PFSK-1 (cell line): ENCODE measurements at regions not wholly inside any gene's neighbourhood (a gene's known extent, or its start where the extent isn't known, plus 50 kb on each side); places are given as distances from the start of the nearest gene placed in this dataset.

Source experiments
- FOXP2 ChIP-seq: optimal IDR thresholded peaks from 2 replicates; pipeline ENCODE3; 2011; ENCODE audit warnings: borderline replicate concordance, control low read depth, inconsistent platforms; ENCODE audit not compliant: insufficient read depth; ENCODE audit errors: extremely low read length, extremely low read depth
- POLR2AphosphoS5 ChIP-seq: IDR thresholded peaks from 2 replicates; pipeline ENCODE4 v1.6.1; 2012; ENCODE audit warnings: low read depth, mild to moderate bottlenecking, control low read depth, low read length, moderate library complexity
- REST ChIP-seq, 2 experiments: IDR thresholded peaks; 2 replicates each; pipeline versions ENCODE4 v1.6.1 to v1.8.0; 2011 to 2012; ENCODE audit warnings: low read depth in 2 of 2, low read length in 2 of 2, control low read depth in 1 of 2, inconsistent platforms in 1 of 2, mild to moderate bottlenecking in 1 of 2, moderate library complexity in 1 of 2; ENCODE audit not compliant: insufficient read depth in 1 of 2
- SIN3A ChIP-seq: IDR thresholded peaks from 2 replicates; pipeline ENCODE4 v1.6.1; 2012; ENCODE audit warnings: mild to moderate bottlenecking, low read length, moderate library complexity, borderline replicate concordance; ENCODE audit not compliant: insufficient read depth
- TAF1 ChIP-seq: IDR thresholded peaks from 2 replicates; pipeline ENCODE4 v1.6.1; 2012; ENCODE audit warnings: low read length, control low read depth, borderline replicate concordance; ENCODE audit not compliant: insufficient read depth

GRCh38 chr2:65786007-65786717 lies 353.8 kb upstream of the SPRED2 start:
- no peak for TF ChIP-seq SIN3A
- TF ChIP-seq REST (IDR thresholded peaks at IDR 0.05; ENCODE audit: insufficient read depth in 1 of 2, low read depth in 2 of 2, low read length in 2 of 2): no peak
- no peak for TF ChIP-seq FOXP2
- no peak for TF ChIP-seq TAF1
- no peak for TF ChIP-seq POLR2AphosphoS5

DNA sequence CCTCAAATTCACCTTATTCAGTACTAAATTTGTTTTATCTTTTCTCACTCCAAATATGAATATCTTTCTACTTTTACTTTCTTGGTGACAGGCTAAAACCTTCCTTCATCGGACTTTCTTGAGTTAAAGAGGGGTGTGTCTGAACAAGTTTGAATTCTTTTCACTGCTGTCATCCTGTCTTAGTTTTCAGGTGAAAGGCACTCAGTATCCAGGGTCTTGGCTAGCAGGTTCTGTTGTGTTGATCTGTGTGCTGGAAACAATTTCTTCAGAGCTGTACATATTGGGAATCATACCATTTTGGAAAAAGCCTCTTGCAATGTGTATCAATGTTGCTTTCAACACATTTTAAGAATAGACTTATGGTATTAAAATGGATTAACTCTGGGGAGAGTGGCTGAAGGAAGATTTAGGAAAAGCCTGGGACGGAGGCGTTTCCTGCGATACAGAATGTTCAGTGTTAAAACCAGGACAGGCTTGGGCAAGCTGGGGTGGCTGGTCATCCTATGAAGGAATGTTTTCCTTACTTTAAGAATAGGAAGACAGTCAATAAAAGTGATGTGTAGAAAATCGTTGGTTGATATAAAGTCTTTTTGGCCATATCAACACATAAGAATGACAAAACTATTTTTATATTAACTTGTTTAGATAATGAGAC lies 350.7 kb upstream of the SPRED2 start:
- TF ChIP-seq POLR2AphosphoS5: no peak
- TF ChIP-seq FOXP2: no peak
- TF ChIP-seq TAF1: no peak

DNA sequence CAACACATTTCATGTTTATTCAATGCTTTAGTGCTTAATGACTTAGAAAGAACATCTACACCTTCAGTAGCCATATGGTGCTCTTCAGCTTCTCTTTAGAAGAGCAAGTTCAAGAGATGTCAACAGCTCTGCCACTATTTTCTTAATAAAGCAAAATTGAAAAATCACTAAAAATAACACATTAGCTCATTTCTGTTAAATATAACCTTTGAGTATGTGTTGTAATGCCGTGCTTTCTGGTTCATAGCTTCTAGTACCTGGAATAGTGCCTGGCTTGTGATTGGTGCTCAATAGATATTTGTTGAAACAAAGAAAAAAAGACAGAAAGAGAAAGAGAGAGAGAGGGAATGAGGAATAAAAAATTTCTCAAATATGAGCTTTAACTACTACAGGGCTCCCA lies 349.8 kb upstream of the SPRED2 start:
- TF ChIP-seq REST (IDR thresholded peaks at IDR 0.05; ENCODE audit: insufficient read depth in 1 of 2, low read depth in 2 of 2, low read length in 2 of 2): no peak
- TF ChIP-seq TAF1: no peak

GRCh38 chr2:65781756-65782155 lies 349.4 kb upstream of the SPRED2 start:
- TF ChIP-seq FOXP2: no peak
- no peak for TF ChIP-seq REST (IDR thresholded peaks at IDR 0.05; ENCODE audit: insufficient read depth in 1 of 2, low read depth in 2 of 2, low read length in 2 of 2)
- TF ChIP-seq TAF1: no peak
- TF ChIP-seq POLR2AphosphoS5: no peak
- TF ChIP-seq SIN3A: no peak

- TF ChIP-seq TAF1 (no peak), REST (IDR thresholded peaks at IDR 0.05; ENCODE audit: insufficient read depth in 1 of 2, low read depth in 2 of 2, low read length in 2 of 2) (no peak), FOXP2 (no peak), SIN3A (no peak), POLR2AphosphoS5 (no peak)
These were observed 346.6 kb upstream of the SPRED2 start for GRCh38 chr2:65779021-65779420.
